Epithelial cell of prostate (primary cell): ENCODE measurements at regions not wholly inside any gene's neighbourhood (a gene's known extent, or its start where the extent isn't known, plus 50 kb on each side); places are given as distances from the start of the nearest gene placed in this dataset.

ENCODE experiments used
- DNase-seq: peaks from one replicate; pipeline ENCODE4 v3.0.0-alpha.2; 2011; ENCODE audit warnings: low read depth, low spot score
- H3K27ac ChIP-seq: fragments of 450-650 bp; 2 replicates; pipeline ENCODE4 v1.5.1; 2017; ENCODE audit warnings: mild to moderate bottlenecking

DNA sequence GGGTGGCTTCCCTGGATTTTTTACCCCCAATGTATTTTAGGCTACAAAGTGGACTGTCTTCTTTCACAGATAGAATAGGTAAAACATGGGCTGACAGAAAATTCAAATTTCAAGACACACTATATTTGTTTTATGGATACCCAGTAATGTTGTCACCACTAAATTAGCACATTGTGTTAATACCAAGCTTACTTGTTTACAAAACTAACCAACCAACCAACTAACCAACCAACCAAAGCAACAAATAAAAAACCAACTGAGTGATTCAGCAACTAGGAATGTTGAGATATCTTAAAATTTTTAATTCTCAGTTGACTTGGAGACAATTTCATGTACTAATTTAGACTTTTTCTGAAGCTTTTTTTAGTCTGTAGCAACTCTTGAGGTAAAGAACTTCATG is 69.3 kb upstream of the CTSC start:
- H3K27ac ChIP-seq = no peak overlapping the region
- DNase-seq = no peak

DNA sequence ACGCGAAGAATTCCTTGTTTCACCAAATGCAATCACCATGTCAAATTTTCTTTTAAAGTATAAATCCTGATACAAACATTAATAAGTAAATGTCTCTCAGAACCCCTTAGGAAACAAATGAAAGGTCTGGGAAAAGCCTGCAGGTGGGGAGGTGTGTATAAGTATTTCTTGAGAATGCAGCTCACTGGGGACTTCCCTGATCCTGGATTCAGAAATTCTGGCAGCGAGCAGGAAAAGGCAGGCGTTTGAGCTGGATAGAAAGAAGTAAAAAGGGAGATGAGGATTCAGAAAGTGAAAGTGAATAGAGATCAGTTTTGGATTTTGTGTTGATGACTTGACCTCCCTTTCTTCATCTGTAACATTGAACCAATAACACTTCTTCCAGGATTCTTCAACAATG is 68.3 kb upstream of the CTSC start:
- no peak for DNase-seq
- peak overlapping the region; percentile 81 for H3K27ac ChIP-seq

GRCh38 chr11:88404932-88405710 is 67.6 kb upstream of the CTSC start:
- DNase-seq = peak; percentile 74
- H3K27ac ChIP-seq = peak overlapping the region; percentile 81

DNA sequence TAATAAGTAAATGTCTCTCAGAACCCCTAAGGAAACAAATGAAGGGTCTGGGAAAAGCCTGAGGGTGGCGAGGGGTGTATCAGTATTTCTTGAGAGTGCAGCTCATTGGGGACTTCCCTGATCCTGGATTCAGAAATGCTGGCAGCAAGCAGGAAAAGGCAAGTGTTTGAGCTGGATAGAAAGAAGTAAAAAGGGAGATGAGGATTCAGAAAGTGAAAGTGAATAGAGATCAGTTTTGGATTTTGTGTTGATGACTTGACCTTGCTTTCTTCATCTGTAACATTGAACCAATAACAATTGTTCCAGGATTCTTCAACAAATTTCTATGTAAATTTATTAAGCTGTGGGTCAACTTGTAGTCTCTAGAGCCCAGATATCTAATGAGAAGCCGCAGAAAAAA is 66.9 kb upstream of the CTSC start:
- no peak for DNase-seq
- H3K27ac ChIP-seq = peak overlapping the region; percentile 81

DNA sequence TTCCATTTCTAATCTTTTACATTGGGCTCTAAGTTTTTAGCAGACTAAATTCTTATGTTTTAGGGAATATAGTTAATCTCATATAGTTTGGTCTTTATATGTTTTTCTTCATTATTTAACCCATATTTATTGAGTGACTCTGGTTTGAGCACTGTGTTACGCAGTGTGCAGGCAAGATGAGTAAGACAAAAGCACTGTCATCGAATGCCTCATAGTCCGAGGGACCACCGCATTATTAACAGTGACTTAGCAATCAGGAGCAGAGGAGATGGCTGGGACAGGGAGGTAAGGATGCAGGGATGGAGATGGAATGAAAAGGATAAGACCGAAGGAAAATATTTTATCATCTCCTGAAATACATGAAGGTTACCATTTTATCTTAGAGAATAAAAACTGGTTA is 65.2 kb upstream of the CTSC start:
- no peak for DNase-seq
- H3K27ac ChIP-seq = peak overlapping the region; percentile 23

GRCh38 chr11:88402192-88402715 is 64.7 kb upstream of the CTSC start:
- peak overlapping the region; percentile 23 for H3K27ac ChIP-seq
- peak; percentile 53 for DNase-seq

GRCh38 chr11:88398791-88399570 is 61.4 kb upstream of the CTSC start:
- no peak for DNase-seq
- peak overlapping the region; percentile 62 for H3K27ac ChIP-seq

DNA sequence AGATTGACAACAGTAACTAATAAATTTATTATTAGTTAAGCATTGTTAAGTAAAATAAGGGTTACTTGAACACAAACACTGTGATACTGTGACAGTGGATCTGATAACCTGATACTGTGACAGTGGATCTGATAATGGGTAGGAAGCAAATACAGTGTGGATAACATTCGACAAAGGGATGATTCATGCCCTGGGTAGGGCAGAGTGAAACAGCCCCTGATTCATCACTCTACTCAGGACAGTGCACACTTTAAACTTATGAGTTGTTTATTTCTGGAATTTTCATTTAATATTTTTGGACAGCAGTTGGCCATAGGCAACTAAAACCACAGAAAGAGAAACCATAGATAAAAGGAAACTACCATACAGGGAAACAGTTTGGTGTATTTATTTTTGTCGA is 60.8 kb upstream of the CTSC start:
- peak overlapping the region; percentile 62 for H3K27ac ChIP-seq
- DNase-seq = peak; percentile 81

DNA sequence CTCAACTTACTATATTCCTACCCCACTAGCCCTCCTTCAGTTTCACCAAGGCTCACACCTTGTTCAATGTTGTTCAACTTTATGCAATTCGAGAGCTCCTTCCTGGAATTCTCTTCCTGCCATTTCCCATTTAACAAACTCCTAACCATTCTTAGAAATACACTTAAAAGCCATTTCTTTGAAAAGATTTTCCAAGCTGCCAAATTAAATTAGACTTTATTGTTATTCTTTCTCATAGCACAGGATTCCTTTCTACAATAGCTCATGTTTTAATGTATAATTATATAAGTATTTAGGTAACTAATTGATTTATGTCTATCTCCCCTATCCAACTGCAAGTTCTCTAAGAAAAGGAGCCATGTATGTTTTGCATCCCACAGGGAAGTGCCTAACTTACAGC is 52.7 kb upstream of the CTSC start:
- H3K27ac ChIP-seq = no peak overlapping the region
- DNase-seq = no peak

DNA sequence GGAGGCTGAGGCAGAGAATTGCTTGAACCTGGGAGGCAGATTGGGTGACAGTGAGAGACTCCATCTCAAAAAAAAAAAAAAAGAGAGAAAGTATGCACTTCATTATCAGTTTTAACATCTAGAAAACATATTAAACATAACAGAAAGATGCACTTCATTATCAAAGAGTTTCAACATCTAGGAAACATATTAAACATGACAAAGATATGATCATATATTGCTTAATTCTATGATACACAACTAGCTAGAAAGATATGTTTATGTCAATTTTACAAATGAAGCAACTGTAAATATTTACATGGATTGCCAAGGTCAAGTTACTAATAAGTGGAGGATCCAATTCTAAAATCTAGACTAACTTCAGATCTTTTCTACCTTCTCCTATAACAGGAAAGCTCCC is 50.4 kb upstream of the CTSC start:
- no peak for DNase-seq
- H3K27ac ChIP-seq = no peak overlapping the region
